ENCODE measurements at regions not wholly inside any gene's neighbourhood (a gene's known extent, or its start where the extent isn't known, plus 50 kb on each side); places are given as distances from the start of the nearest gene placed in this dataset.

GRCh38 chr4:184295206-184295605, 77.5 kb upstream of the ENPP6 start:
- Histone ChIP-seq H3K4ac (replicated peaks; ENCODE audit: insufficient read length, low read depth, low read length) (no peak overlapping the region), H3K4me2 (ENCODE audit: insufficient read depth in 1 of 2, low read depth in 2 of 2, low read length in 2 of 2) (no peak overlapping the region), H4K91ac (replicated peaks; ENCODE audit: insufficient read length, low read length) (no peak overlapping the region), H4K8ac (ENCODE audit: extremely low read depth, insufficient read depth, low read length) (no peak overlapping the region), H3K4me1 (replicated peaks in 1 of 4; ENCODE audit: control insufficient read depth in 3 of 4, insufficient read depth in 4 of 4, low read length in 3 of 4) (no peaks in the 10 kb centered on the region), H2BK120ac (replicated peaks; ENCODE audit: low read depth, low read length) (no peak overlapping the region), H3K27me3 (replicated peaks in 1 of 4; ENCODE audit: control insufficient read depth in 3 of 4, extremely low read depth in 1 of 4, insufficient read depth in 3 of 4, low read length in 3 of 4) (peaks cover 0 to 1% (median 0%) of the 10 kb centered on the region in 4 experiments; a peak in 1 of 7 replicates), H3K36me3 (ENCODE audit: control insufficient read depth in 2 of 4, insufficient read depth in 4 of 4, low read length in 3 of 4) (no peaks in the 10 kb centered on the region), H3K14ac (ENCODE audit: insufficient read length) (no peak overlapping the region), H2BK20ac (ENCODE audit: low read length) (no peak overlapping the region), H3K23ac (ENCODE audit: insufficient read length) (no peak overlapping the region), H2AFZ (ENCODE audit: low read length) (no peak overlapping the region), H2BK12ac (ENCODE audit: low read depth, low read length) (no peak overlapping the region), H2BK15ac (ENCODE audit: low read length) (no peak overlapping the region), H3K79me1 (ENCODE audit: low read depth, low read length) (no peaks in the 10 kb centered on the region), H3K9me3 (ENCODE audit: insufficient read depth in 2 of 2, low read depth in 1 of 2, low read length in 1 of 2) (peaks cover 3 to 4% of the 10 kb centered on the region in 2 experiments; a peak in 1 of 4 replicates), H2AK5ac (ENCODE audit: low read depth, low read length) (no peak overlapping the region), H3K4me3 (ENCODE audit: extremely low read depth in 1 of 4, insufficient read depth in 2 of 4, low read depth in 3 of 4, low read length in 4 of 4) (no peak overlapping the region), H3K23me2 (ENCODE audit: low read depth, low read length) (peaks cover 7% of the 10 kb centered on the region; the same call in 1 of the 2 replicates), H3K9ac (replicated peaks in 1 of 4; ENCODE audit: extremely low read depth in 1 of 4, low read depth in 3 of 4, low read length in 3 of 4) (no peak overlapping the region), H3K18ac (ENCODE audit: extremely low read depth, low read length) (no peak overlapping the region), H4K20me1 (replicated peaks in 1 of 2; ENCODE audit: control insufficient read depth in 1 of 2, insufficient read depth in 2 of 2, low read length in 2 of 2) (no peaks in the 10 kb centered on the region), H3K27ac (ENCODE audit: low read depth, low read length) (no peak overlapping the region), H3K56ac (replicated peaks; ENCODE audit: insufficient read length, low read depth, low read length) (no peak overlapping the region), H2BK5ac (ENCODE audit: low read depth, low read length) (no peak overlapping the region), H3K79me2 (ENCODE audit: control insufficient read depth in 1 of 2, insufficient read depth in 2 of 2, low read length in 2 of 2) (no peaks in the 10 kb centered on the region), H4K5ac (ENCODE audit: insufficient read length, low read depth, low read length) (no peak overlapping the region)
- 87% methylated on average over 4 of the region's 4 CpGs; no CpG with 5 or more reads in 1 of the 2 experiments for WGBS, 2 experiments (ENCODE audit: extremely low coverage in 1 of 2, insufficient coverage in 1 of 2, insufficient read length in 1 of 2, insufficient replicate concordance in 2 of 2, low coverage in 1 of 2, low lambda C conversion rate in 2 of 2, missing lambda C conversion rate in 1 of 2)
- ChIA-PET POLR2A (ENCODE audit: partially characterized antibody) (no interaction called here), CTCF (ENCODE audit: partially characterized antibody) (no interaction called here)
- no peak for FAIRE-seq
- TF ChIP-seq CTCF (IDR thresholded peaks at IDR 0.05; ENCODE audit: control extremely low read depth in 1 of 3, insufficient read depth in 1 of 3, low read depth in 1 of 3, low read length in 3 of 3) (no peak), EGR1 (IDR thresholded peaks at IDR 0.05; ENCODE audit: borderline replicate concordance, low read depth, low read length) (no peak), CREB1 (IDR thresholded peaks at IDR 0.05) (no peak), POLR2AphosphoS5 (IDR thresholded peaks at IDR 0.05; ENCODE audit: low read depth, low read length) (no peak), TCF12 (IDR thresholded peaks at IDR 0.05; ENCODE audit: low read depth, low read length) (no peak), CHD2 (IDR thresholded peaks at IDR 0.05; ENCODE audit: low read length) (no peak), POLR2A (IDR thresholded peaks at IDR 0.05; ENCODE audit: control extremely low read depth in 1 of 2, low read depth in 2 of 2, low read length in 2 of 2) (no peak), CBX5 (IDR thresholded peaks at IDR 0.05; ENCODE audit: low read depth, low read length) (no peak), NANOG (IDR thresholded peaks at IDR 0.05; ENCODE audit: insufficient read depth, low read depth, low read length, poor library complexity, severe bottlenecking) (no peak), CHD1 (IDR thresholded peaks at IDR 0.05; ENCODE audit: low read depth, low read length) (no peak)
- DNase-seq (ENCODE audit: low read depth in 1 of 2, low spot score in 2 of 2), result peak in 1 of 2 experiments; percentile 20
